HepG2 (cell line): ENCODE measurements at regions not wholly inside any gene's neighbourhood (a gene's known extent, or its start where the extent isn't known, plus 50 kb on each side); places are given as distances from the start of the nearest gene placed in this dataset.

Experiments
- BCL6 ChIP-seq: IDR thresholded peaks from 2 replicates; pipeline ENCODE4 v1.6.1; 2016; ENCODE audit warnings: missing genetic modification reagents, missing compliant biosample characterization
- FOXJ3 ChIP-seq: sonication (generic); formaldehyde crosslinking; IDR thresholded peaks from 2 replicates; pipeline ENCODE4 v1.4.0; 2020; ENCODE audit warnings: missing genetic modification reagents, mild to moderate bottlenecking, borderline replicate concordance
- GFI1 ChIP-seq: sonication (generic); formaldehyde crosslinking; IDR thresholded peaks from 2 replicates; pipeline ENCODE4 v1.5.0; 2020; ENCODE audit warnings: missing genetic modification reagents, mild to moderate bottlenecking, borderline replicate concordance
- KLF6 ChIP-seq: IDR thresholded peaks from 2 replicates; pipeline ENCODE4 v1.8.0; 2016; ENCODE audit warnings: missing biosample characterization, missing genetic modification reagents
- NR3C1 ChIP-seq: sonication (generic); formaldehyde crosslinking; IDR thresholded peaks from 2 replicates; pipeline ENCODE4 v1.4.0; 2020; ENCODE audit warnings: missing genetic modification reagents
- SOX6 ChIP-seq, 2 experiments: fragments of 450-650 bp in 1 of 2; sonication (generic) in 1 of 2; formaldehyde crosslinking in 1 of 2; IDR thresholded peaks; 2 replicates each; pipeline versions ENCODE4 v1.4.0 to v1.6.1; 2017 to 2020; ENCODE audit warnings: antibody characterized with exemption in 1 of 2, mild to moderate bottlenecking in 1 of 2, missing genetic modification reagents in 1 of 2
- TOE1 ChIP-seq: sonication (generic); formaldehyde crosslinking; IDR thresholded peaks from 2 replicates; pipeline ENCODE4 v1.4.0; 2020; ENCODE audit warnings: mild to moderate bottlenecking, missing genetic modification reagents
- ZBTB4 ChIP-seq: sonication (generic); formaldehyde crosslinking; IDR thresholded peaks from 2 replicates; pipeline ENCODE4 v1.4.0; 2020; ENCODE audit warnings: missing genetic modification reagents, mild to moderate bottlenecking, borderline replicate concordance
- ZNF382 ChIP-seq: sonication (generic); formaldehyde crosslinking; IDR thresholded peaks from 2 replicates; pipeline ENCODE4 v1.5.0; 2020; ENCODE audit warnings: missing genetic modification reagents, mild to moderate bottlenecking, borderline replicate concordance
- ZNF563 ChIP-seq: sonication (generic); formaldehyde crosslinking; IDR thresholded peaks from 2 replicates; pipeline ENCODE4 v1.8.0; 2022; ENCODE audit warnings: mild to moderate bottlenecking, moderate library complexity, missing genetic modification reagents
- TF ChIP-seq, protein P1 (sequence below): sonication (generic); formaldehyde crosslinking; IDR thresholded peaks from 2 replicates; pipeline ENCODE4 v1.4.0; 2020; ENCODE audit warnings: missing genetic modification reagents

GRCh38 chr20:24815931-24816330, 133.1 kb upstream of the CST7 start (continued):
- TF ChIP-seq ZBTB4 (CRISPR knock-in tag) (no peak), NR3C1 (CRISPR knock-in tag) (no peak), GFI1 (CRISPR knock-in tag) (no peak), SOX6 (IDR thresholded peaks at IDR 0.05) (no peak), SOX6 (CRISPR knock-in tag; IDR thresholded peaks at IDR 0.05) (no peak), ZNF382 (CRISPR knock-in tag) (no peak), TOE1 (no peak), BCL6 (no peak), KLF6 (CRISPR knock-in tag) (no peak), FOXJ3 (CRISPR knock-in tag) (no peak), ZNF563 (no peak)
- TF ChIP-seq, protein P1, sequence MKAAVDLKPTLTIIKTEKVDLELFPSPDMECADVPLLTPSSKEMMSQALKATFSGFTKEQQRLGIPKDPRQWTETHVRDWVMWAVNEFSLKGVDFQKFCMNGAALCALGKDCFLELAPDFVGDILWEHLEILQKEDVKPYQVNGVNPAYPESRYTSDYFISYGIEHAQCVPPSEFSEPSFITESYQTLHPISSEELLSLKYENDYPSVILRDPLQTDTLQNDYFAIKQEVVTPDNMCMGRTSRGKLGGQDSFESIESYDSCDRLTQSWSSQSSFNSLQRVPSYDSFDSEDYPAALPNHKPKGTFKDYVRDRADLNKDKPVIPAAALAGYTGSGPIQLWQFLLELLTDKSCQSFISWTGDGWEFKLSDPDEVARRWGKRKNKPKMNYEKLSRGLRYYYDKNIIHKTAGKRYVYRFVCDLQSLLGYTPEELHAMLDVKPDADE (CRISPR knock-in tag), result no peak
